ENCODE measurements at regions not wholly inside any gene's neighbourhood (a gene's known extent, or its start where the extent isn't known, plus 50 kb on each side); places are given as distances from the start of the nearest gene placed in this dataset.

DNA sequence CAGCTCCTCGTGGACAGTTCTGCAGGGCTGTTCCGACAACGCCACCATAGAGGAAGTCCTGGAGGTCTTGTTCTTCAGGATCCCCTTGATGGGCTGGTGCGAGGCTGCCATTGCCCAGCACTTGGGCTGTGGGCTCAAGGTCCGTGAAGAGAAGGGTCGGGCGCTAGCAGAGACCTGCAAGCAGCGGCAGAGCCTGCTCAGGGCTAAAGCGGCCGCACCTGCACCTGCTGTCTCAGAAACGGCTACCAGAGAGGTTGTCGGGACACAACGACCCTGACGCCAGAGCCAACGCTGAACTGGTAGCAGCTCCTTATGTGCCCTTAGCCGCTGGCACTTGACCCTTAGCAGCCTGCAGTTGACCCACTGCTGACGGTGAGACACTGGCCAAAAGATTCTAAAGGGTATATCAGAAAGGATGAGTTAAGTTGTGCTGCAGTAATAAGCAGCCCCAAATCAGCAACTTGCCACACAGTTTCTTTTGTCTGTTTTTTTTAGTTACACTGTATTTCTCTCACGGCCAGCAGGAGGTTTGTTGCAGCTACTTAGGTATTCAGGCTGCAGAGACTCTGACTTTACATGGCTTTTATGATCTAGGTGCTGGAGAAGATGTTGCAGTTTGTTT lies 55.5 kb upstream of the ST6GAL2 start:
- no peak for DNase-seq

DNA sequence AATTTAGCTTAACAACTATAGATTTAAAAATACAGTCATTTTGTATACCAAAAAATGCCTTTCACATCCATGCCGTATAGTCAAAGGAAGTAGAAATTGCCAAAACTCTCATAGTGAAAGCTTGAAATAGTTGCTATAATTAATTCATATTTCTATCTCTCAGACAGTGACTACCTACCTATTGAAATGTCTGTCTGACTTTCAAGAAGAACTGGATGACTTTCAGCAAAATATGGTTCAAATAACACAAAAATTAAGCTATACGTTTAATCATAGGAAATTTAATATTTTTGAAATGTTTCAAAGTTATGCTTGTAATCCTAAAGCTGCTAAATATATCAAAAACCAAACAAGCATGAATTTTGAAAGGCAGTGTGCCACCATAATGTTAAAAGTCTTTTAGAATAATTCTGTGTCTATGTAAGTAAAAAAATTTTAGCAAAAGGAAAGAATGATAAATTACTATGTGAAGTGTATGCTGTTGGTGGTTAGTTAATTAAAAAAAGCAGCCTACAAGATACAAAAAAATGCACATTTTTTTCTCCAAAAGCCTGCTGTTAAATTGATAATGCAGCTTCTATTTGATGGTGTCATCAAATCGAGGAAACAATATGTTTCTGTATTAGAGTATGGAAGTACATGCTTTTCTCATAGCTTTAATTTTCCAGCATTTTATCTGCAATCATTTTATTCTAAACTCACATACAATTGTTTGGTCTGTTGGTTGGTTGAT lies 57.7 kb upstream of the ST6GAL2 start:
- no peak for DNase-seq

DNA sequence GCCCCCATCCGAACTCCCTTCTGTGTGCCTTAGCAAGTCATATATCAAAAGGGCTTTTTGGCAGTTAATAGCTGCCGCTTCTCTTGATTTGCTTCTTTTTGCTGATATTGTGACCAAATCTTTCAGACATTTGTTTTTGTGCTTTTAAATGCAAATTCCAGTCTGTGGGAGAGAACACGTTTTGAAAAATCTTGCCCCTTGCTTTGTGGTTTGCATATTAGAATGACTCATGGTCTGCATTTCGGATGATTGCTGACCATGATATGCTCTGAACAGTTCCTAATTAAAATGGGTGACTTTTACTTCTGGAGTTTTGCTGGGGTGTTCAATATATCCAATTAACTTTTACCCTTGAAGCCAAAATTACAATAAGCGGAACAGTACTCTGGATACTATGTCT lies 58.2 kb upstream of the ST6GAL2 start:
- no peak for DNase-seq

DNA sequence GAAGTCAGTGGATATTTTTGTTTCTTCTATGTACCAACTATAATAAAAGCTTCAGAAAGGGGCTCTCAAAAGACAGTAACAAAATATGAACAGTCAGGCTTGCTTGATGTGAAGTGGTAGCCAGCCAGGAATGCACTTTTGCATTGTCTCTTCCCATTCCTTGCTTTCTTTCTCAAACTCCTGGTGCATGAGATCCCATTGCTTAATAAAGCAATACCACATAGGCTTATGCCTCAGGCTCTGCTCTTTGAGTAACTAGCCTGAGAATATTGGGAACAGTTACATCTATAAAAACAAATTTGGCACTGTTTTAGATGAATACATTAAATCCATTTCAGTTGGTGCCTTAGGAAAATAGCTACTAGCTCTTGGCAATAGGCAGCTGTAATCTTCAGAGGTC lies 62.6 kb upstream of the ST6GAL2 start:
- DNase-seq: no peak

DNA sequence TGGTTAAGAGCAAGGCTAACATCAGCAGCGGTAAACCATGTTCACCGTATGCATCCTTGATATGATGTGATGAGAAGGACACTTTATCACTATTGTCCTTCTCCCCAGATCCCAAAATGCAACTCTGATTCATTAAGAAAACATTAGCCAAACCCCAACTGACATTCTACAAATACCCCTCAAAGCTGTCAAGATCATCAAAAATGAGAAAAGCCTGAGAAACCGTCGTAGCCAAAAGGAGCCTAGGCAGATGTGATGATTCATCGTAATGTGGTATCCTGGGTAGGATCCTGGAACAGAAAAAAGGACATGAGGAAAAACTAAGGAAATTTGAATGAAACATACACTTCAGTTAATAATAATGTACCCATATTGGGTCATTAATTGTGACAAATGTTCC lies 67.3 kb upstream of the ST6GAL2 start:
- no peak for DNase-seq

DNA sequence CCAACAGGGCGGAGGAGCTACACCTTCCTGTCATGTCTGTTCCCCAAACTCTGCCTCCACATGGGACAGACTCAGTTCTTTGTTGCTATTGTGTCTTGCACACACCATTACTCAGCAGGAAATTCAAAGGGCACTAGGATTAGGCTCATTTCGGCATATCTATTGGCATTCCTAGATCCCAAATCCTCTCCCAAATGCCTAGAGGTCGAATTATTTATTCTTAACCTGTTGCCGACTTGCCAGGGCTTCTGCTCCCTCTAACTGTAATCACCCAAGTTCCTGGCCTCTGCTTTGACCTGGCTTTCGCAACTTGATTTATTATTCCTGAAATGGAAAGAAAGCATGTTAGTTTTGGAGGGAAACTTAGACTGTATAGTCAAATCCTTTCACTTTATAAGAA lies 67.8 kb upstream of the ST6GAL2 start:
- no peak for DNase-seq

DNA sequence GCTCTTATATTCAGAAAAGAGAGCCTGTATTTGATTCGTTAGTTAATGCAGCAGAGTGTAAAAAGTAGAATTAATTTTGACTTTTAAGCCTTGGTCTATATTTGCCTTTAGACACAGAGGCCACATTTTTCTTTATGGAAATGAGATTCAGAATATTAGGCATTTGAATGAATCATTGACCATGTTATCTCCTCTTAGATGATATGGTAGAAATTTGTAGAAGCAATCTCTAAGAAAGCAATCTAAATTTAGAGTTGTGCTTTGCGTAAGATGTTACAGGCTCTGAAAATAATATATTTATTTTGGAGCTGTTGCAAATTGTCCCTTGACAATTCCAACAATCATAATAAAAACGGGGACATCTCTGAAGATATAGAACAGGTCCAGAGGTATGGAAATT lies 68.3 kb upstream of the ST6GAL2 start:
- DNase-seq: no peak

DNA sequence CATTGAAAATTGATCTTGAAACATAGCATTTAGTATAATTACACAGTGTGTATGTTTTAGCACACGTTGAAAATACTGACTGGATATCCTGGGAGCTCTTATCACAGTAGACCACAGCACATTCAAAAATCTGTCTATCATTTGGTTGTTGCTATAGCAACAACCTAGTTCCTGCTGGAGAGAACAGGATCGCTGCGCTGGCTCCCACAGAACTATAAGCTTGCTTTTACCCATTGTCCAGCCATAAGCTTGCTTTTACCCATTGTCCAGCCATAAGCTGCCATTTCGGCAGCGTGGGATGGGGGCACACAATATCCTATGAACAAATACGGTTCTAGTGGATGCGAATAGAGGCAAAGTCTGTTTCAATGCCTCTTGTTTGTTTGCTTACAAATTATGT lies 70.4 kb upstream of the ST6GAL2 start:
- DNase-seq: no peak

DNA sequence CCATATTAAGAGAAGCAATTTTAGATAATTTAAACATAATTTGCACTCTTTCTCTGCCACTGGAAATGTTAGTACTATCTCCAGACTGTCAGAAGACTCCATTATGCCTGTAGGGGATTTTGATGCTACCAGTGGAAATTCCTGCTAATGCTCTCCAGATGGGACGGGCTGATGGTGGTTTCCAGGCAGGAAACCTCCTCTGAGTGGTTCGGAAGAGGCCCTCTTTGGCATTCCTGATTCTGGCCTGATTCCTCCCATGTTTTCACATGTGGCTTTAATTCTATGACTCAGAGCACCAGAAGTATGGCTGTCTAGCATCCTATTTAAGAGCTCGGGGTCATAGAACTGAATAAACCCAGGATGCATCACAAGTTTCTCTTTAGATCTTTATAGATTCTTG lies 70.9 kb upstream of the ST6GAL2 start:
- DNase-seq: no peak

DNA sequence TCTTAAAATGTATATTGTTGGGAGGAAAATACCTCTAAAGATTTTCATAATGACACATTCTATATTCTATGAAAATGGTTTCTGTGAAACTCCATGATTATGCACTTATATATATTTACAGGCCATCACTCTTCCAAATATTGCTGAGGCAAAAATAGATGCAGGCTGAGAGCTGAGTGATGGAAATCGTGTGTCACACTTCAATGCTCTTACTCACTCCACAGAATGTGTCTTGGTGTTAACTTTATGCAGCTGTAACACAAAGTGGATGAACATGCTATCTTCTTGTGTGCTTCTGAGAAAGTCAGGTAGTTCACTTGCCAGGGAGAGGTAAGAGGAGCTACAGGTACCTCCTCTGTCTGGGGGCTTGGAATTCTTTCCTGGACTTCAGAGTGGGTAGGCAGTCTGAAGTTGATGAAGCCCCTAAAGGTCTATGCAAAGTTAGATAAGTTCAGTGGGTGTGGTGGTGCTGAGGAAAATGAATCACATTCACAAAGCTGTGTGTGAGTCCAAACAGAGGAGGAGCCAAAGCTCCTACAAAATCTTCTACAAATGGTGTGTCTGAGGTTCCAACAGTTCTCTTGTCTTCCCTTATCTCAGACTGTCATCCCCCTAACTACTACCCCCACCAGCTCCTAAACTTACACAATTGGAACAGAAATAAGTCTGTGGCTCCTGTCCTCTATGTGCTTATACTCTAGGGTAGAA lies 74.2 kb upstream of the ST6GAL2 start:
- DNase-seq: no peak

DNA sequence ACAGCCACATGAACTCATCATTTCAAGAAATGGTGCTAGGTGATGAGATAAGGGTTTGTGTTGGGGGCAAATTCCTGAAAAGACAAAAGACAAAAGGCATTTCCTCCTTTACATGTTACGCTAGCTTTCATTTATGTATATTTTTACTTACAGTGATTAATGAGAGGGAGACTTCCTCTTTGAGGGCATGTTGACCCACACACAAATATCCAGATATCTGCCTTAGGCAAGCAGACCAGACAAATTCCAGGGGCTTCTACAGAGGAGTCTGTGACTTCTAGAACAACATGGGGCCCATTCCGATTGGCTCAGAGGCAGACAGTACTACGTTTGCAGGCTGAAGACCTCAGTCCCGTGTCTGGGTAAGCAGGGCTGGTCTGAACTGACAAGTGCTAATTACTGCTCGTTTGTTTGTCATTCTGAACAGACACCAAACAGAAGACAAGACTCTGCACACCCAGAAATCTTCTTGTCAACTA lies 74.8 kb upstream of the ST6GAL2 start:
- no peak for DNase-seq

DNA sequence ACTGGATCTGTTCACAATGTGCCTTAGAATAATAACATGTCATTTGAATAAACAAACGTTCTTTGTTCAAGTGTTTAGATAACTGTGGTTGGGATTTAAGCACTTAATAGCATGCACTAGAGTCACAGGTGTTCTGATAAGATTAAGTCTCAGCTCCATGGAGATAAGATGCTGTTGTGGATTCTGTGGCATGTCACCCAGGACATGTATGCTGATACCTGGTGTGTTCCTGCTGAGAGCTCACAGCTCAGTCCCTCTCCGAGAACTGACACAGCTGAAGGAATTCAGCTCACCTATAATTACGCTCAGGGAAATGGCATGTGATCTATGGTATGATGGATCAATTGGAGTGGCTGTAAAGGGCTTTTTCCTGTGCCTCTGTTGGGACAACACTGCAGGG lies 75.4 kb upstream of the ST6GAL2 start:
- DNase-seq: peak; percentile 42

DNA sequence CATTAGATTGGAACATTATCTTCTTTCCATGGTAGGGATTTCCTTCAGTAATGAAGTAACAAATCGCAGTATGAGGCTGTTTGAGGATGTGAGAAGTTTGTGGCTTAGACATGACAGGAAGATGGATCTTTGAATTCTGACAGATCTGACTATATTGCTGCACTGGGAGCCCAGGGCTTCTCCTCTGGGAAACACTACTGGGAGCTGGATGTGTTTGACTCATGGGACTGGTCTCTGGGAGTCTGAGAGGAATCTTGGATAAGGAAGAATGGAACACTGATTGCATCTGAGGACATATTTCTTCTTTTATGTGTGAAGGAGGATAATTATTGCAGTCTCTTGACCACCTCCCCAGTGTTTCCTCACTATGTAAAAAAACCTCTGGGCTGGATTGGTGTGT lies 77.2 kb upstream of the ST6GAL2 start:
- DNase-seq: no peak

DNA sequence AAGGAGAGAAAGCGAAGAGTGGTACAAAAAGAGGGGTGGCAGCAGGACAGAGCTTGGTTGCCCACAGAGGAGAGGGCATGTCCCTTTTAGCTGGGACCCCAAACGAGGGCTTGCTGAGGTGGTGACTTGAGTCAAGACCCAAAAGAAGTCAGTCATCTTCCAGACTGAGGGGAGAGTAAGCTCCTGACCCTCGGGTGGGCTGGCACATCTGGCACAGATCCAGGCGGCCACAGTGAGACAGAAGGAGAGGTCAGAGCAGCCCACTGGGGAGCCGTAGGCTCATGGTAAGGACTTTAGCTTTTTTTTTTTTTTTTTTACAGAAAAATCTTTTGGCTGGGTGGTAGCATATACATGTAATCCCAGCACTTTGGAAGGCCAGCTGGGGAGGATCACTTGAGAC lies 77.9 kb upstream of the ST6GAL2 start:
- DNase-seq: no peak

DNA sequence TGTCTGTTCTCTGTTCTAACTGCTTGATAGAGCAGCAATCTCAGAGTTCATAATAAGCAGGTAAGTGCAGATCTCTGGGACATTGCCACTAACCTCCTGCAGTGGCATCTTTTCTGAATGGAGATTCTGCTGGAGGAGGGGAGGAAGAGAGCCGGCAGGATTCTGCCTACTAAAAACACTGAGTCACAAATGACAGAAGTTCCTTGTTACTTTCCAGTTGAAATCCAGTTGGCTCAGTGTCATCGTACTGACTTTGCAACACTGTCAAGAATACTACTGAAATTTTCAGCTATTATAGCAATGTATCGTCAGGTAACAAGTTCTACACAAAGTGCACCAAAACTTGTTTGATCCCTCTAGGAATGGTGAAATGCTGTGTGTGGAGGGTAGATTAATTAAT lies 79.6 kb upstream of the ST6GAL2 start:
- no peak for DNase-seq

DNA sequence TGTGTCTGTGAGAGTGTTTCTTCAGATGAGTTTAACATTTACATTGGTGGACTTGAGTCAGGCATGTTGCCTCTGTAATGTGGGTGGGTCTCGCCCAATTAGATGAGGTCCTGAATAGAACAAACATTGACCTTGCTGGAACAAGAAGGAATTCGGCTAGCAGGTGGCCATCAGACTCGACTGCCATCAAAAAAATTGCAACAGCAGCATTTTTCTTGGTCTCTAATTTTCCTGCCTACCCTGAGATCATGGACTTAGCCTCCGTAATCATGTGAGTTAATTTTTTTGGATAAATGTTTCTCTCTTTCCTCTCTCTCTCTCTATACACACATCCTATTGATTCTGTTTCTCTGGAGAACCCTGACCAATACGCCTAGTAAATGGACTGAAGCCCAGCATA lies 83.8 kb upstream of the ST6GAL2 start:
- DNase-seq: no peak

DNA sequence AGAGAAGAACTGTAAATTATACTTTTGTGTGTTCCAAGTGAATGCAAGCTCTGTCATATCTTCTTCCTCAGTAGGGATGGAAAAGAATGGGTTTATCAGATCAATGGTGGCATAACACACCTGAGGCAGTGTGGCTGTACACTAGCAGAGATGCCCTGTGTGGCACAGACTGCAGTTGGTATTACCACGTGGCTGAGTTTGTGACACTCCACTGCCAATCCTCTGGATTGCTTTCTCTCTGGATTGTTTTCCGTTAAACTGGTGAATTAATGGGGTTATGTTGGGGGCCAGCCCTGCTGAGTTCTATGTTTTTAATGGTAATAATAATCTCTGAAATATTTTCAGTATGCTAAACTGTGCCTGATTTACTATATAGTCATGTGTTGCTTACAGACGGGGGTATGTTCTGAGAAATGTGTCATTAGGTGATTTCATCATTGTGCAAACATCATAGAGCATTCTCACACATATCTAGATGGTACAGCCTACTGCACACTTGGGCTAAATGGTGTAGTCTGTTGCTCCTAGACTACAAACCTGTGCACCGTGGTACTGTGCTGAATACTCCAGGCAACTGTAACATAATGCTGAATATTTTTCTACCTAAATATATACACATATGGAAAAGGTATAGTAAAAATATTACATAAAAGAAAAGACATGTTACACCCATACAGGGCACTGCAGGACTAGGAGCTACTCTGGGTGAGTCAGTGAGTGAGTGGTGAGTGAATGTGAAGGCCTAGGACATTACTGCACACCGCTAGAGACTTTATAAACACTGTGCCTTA lies 84.7 kb upstream of the ST6GAL2 start:
- DNase-seq: no peak

DNA sequence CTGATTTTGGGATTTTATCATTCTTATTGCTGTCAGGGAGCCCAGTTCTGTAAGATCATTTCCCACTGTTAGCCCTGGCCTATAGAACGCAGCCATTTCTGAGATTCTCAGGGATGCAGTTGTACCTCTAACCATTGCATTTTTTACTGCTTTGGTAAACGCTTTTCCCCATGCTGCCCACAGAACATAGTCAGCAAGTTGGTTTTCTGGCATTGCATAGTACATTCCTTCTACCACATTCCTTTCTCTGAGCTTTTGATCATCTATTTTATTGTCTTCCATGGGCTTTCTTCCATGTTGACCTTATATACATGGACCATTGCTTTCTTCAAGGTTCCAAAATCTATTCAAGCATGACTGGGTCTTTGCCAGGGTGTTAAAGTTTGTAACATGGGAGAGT lies 86.8 kb upstream of the ST6GAL2 start:
- DNase-seq: no peak

DNA sequence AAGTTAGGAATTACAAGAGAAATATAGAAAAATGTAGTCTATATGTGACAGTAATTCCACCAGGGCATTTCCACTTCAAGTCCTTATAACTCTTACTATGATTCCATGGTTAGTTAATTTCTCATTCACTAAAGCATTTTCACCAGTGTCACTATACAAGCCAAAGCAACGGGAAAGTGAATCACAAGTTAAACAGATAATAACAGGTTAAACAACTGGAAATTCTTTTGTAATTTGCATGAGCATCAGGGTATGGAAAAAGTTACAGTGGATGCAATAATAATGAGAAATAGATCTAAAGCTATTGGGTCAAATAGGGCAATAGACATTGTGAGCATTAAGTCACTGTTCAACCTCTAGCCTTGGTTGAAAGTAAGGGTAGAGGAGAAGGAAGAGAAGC lies 88.9 kb upstream of the ST6GAL2 start:
- no peak for DNase-seq

DNA sequence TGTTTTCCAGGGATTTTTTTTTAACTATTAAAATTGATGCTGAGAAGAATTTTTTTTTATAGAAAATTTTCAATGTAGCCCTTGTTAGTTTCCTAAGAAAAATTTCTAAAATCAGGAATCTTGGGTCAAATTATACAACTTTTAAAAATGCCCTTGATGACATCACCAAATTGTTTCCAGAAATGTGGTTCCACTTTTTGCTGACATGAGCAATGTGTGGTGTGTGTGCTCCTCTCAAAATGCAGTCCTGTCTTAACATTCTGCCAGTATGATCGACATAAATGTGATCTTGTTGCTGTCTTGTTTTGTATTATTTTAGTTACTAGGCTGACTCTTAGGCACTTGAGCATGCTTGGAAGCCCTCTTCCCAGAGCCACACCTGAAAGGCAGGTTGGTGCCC lies 89.7 kb upstream of the ST6GAL2 start:
- DNase-seq: no peak

DNA sequence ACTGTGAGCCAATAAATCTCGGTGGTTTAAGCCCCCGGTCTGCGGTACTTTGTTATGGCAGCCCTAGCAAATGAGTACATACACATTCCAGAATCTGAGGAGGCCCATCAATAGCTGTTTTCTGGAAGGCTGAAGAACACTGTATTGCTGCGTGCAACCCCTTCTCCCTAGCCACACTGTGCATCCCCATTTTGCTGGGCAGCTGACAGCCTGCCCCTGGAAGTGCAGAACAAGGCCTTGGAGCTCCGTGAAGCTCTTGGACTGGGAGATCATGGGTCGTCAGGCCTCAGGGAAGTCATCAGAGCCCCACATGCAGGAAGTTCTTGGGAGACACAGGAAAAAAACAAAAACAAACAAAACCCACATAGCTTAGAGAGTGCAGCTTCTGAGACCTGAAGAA lies 90.6 kb upstream of the ST6GAL2 start:
- no peak for DNase-seq

DNA sequence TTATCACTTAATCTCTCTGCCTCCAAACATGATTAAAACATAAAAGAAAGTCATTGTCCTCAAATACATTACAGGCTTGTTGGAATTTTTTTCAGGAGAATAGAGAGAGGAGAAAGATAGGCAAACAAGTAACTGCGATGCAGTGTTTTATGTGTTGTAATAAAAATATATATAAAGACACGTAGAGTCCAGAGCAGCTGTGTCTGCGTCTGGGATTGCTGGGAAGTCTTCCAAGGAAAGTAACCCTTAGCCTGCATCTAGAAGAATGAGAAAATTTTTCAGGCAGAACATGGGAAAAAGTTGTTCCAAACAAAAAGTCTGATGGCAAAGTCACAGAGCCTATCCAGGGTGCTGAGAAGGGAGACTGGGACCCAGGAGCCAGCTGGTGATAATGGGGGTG lies 91.8 kb upstream of the ST6GAL2 start:
- no peak for DNase-seq

DNA sequence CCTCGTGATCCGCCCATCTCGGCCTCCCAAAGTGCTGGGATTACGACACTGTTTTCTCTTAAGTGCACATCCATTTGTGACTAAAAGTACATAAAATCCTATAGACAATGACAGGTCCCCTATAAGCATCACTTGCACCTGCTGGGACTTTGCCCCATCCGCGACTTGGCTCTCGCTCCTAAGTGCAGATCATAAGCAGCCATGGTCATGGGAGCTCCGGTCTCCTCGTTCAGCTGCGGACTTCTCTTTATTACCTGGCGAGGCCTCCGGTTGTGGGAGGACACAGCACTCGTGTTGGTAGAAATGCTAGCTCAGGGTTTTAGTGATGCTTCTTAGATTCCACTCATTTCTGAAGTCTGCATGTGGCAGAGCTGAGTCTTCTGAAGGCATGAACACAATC lies 92.7 kb upstream of the ST6GAL2 start:
- no peak for DNase-seq

DNA sequence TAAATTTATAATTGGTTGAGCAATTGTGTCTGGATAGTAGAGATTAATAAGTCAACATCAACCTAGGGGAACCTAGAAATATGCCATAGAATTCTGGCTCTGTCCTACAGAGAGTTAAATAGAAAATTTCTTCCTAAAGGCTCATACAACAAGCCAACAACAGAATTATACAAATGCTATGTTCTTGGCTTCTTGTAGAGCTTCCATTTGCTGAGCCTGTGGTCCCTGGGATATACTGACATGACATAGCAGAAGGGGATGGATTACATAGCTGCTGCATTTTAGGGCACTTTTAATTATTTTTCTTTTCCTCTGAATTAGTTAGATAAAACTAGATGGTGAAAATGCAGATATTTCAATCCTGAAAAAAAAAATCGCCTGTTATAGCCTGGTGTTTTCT lies 95.5 kb upstream of the ST6GAL2 start:
- no peak for DNase-seq
